OCI-LY1 (cell line): ENCODE measurements at regions not wholly inside any gene's neighbourhood (a gene's known extent, or its start where the extent isn't known, plus 50 kb on each side); places are given as distances from the start of the nearest gene placed in this dataset.
"Not testable (repeated sequence)": the region's sequence is repeated elsewhere in the genome, so short reads cannot be mapped to it uniquely, and the experiment has no call there.

Experiments used
- H2AFZ ChIP-seq: fragments of 200-600 bp; sonication (generic), shearing (Covaris generic); 2 replicates; pipeline ENCODE4 v1.6.0; 2014; ENCODE audit warnings: antibody characterized with exemption, mild to moderate bottlenecking, low read length
- H3F3A ChIP-seq: fragments of 200-600 bp; sonication (generic), shearing (Covaris generic); 2 replicates; pipeline ENCODE4 v1.6.0; 2014; ENCODE audit warnings: mild to moderate bottlenecking, antibody characterized with exemption, low read length, moderate library complexity; ENCODE audit not compliant: insufficient read depth
- H3K27ac ChIP-seq: fragments of 200-600 bp; sonication (generic); 2 replicates; pipeline ENCODE4 v1.5.1; 2014; ENCODE audit warnings: low read length, mixed run types, mild to moderate bottlenecking, low read depth; ENCODE audit not compliant: poor library complexity, severe bottlenecking
- H3K27me3 ChIP-seq: fragments of 200-600 bp; sonication (generic); 2 replicates; pipeline ENCODE4 v1.6.0; 2014; ENCODE audit warnings: antibody characterized with exemption, mild to moderate bottlenecking, low read length, moderate library complexity; ENCODE audit not compliant: insufficient read depth
- H3K36me3 ChIP-seq: fragments of 200-600 bp; sonication (generic); 2 replicates; pipeline ENCODE4 v1.6.1; 2014; ENCODE audit warnings: mild to moderate bottlenecking, antibody characterized with exemption, low read length, moderate library complexity, mixed read lengths; ENCODE audit not compliant: insufficient read depth
- H3K4me1 ChIP-seq: fragments of 200-600 bp; sonication (generic); 2 replicates; pipeline ENCODE4 v1.5.1; 2014; ENCODE audit warnings: mild to moderate bottlenecking, low read length, moderate library complexity; ENCODE audit not compliant: insufficient read depth, severe bottlenecking
- H3K4me2 ChIP-seq: fragments of 200-600 bp; sonication (generic), shearing (Covaris generic); 2 replicates; pipeline ENCODE4 v1.6.1; 2014; ENCODE audit warnings: low read length
- H3K4me3 ChIP-seq: fragments of 200-600 bp; sonication (generic); 2 replicates; pipeline ENCODE4 v1.5.1; 2014; ENCODE audit warnings: low read length, low read depth, mild to moderate bottlenecking, mixed read lengths; ENCODE audit not compliant: poor library complexity, severe bottlenecking
- H3K79me2 ChIP-seq: fragments of 200-600 bp; shearing (Covaris generic); 2 replicates; pipeline ENCODE4 v1.6.1; 2016; ENCODE audit warnings: mixed run types, low read length, mixed read lengths; ENCODE audit not compliant: insufficient read depth
- H3K9ac ChIP-seq: fragments of 200-600 bp; sonication (generic), shearing (Covaris generic); 2 replicates; pipeline ENCODE4 v1.6.1; 2014; ENCODE audit warnings: mild to moderate bottlenecking, low read length, mixed read lengths
- H3K9me2 ChIP-seq: fragments of 200-600 bp; sonication (generic), shearing (Covaris generic); 2 replicates; pipeline ENCODE4 v1.6.1; 2014; ENCODE audit warnings: low read depth, mild to moderate bottlenecking, low read length, mixed read lengths
- H3K9me3 ChIP-seq: fragments of 200-600 bp; shearing (Covaris generic); 2 replicates; pipeline ENCODE4 v1.6.1; 2014; ENCODE audit warnings: low read length, mixed read lengths
- H4K20me1 ChIP-seq: fragments of 200-600 bp; sonication (generic), shearing (Covaris generic); 2 replicates; pipeline ENCODE4 v1.6.0; 2016; ENCODE audit warnings: mild to moderate bottlenecking, low read length; ENCODE audit not compliant: insufficient read depth
- EZH2 ChIP-seq: fragments of 200-600 bp; sonication (generic), shearing (Covaris generic); IDR thresholded peaks from 2 replicates; pipeline ENCODE4 v1.8.0; 2017; ENCODE audit warnings: borderline replicate concordance, mixed run types, mild to moderate bottlenecking, antibody characterized with exemption, low read length, moderate library complexity, mixed read lengths
- TF ChIP-seq, protein P1 (sequence below): fragments of 200-600 bp; sonication (generic), shearing (Covaris generic); IDR thresholded peaks from 2 replicates; pipeline ENCODE4 v1.5.1; 2017; ENCODE audit warnings: mild to moderate bottlenecking, antibody characterized with exemption, low read length, moderate library complexity, mixed read lengths

- H3K4me1 ChIP-seq, result no peaks in the 10 kb centered on the region
- H3K9me3 ChIP-seq, result no peaks in the 10 kb centered on the region
- no peaks in the 10 kb centered on the region for H3K9me2 ChIP-seq
- H3K36me3 ChIP-seq, result no peaks in the 10 kb centered on the region
- no peak overlapping the region for H3K4me3 ChIP-seq
- no peak overlapping the region for H3K27ac ChIP-seq
- no peaks in the 10 kb centered on the region for H4K20me1 ChIP-seq
- TF ChIP-seq, protein P1, sequence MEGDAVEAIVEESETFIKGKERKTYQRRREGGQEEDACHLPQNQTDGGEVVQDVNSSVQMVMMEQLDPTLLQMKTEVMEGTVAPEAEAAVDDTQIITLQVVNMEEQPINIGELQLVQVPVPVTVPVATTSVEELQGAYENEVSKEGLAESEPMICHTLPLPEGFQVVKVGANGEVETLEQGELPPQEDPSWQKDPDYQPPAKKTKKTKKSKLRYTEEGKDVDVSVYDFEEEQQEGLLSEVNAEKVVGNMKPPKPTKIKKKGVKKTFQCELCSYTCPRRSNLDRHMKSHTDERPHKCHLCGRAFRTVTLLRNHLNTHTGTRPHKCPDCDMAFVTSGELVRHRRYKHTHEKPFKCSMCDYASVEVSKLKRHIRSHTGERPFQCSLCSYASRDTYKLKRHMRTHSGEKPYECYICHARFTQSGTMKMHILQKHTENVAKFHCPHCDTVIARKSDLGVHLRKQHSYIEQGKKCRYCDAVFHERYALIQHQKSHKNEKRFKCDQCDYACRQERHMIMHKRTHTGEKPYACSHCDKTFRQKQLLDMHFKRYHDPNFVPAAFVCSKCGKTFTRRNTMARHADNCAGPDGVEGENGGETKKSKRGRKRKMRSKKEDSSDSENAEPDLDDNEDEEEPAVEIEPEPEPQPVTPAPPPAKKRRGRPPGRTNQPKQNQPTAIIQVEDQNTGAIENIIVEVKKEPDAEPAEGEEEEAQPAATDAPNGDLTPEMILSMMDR, result no peak
- TF ChIP-seq EZH2, result no peak
- H3F3A ChIP-seq, result no peaks in the 10 kb centered on the region
- H3K27me3 ChIP-seq, result no peaks in the 10 kb centered on the region
- no peak overlapping the region for H3K9ac ChIP-seq
- H3K4me2 ChIP-seq, result no peak overlapping the region
- no peaks in the 10 kb centered on the region for H3K79me2 ChIP-seq
- no peak overlapping the region for H2AFZ ChIP-seq
Measured at GRCh38 chr13:33560726-33561125, 257.2 kb upstream of the RFC3 start.

DNA sequence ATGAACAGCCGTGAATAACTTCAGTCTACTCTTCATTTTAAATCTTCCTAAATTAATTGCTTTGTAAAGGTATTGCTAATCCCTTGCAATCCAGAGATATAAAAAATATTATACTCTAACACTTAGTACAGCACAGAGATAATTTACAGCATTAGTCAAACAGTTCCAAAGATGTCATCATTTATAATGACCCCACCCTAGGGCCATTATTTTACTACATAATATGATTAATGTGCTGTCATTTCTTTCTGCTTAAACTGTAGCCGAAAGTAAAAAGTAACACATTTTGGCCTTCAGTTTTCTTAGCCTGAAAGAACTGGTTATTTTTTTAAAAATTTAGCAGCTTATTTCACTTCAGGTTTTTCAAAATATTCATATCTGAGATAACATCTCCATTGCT lies 256.3 kb upstream of the RFC3 start:
- H3K4me3 ChIP-seq, result no peak overlapping the region
- no peak overlapping the region for H3K4me2 ChIP-seq
- H2AFZ ChIP-seq, result no peak overlapping the region
- H3K27ac ChIP-seq, result no peak overlapping the region
- H3K4me1 ChIP-seq, result no peaks in the 10 kb centered on the region
- no peaks in the 10 kb centered on the region for H3K9me3 ChIP-seq
- H3K9me2 ChIP-seq, result no peaks in the 10 kb centered on the region
- TF ChIP-seq EZH2, result no peak
- TF ChIP-seq, protein P1, result no peak
- H3K27me3 ChIP-seq, result no peaks in the 10 kb centered on the region
- no peaks in the 10 kb centered on the region for H3K36me3 ChIP-seq
- H3K79me2 ChIP-seq, result no peaks in the 10 kb centered on the region
- H4K20me1 ChIP-seq, result no peaks in the 10 kb centered on the region
- H3K9ac ChIP-seq, result no peak overlapping the region
- no peaks in the 10 kb centered on the region for H3F3A ChIP-seq

- H3F3A ChIP-seq, result no peaks in the 10 kb centered on the region
- H3K4me2 ChIP-seq, result no peak overlapping the region
- no peaks in the 10 kb centered on the region for H3K9me2 ChIP-seq
- H2AFZ ChIP-seq, result no peak overlapping the region
- no peak overlapping the region for H3K9ac ChIP-seq
- H3K4me3 ChIP-seq, result no peak overlapping the region
- no peaks in the 10 kb centered on the region for H3K36me3 ChIP-seq
- H3K9me3 ChIP-seq, result no peaks in the 10 kb centered on the region
- TF ChIP-seq, protein P1, result no peak
- TF ChIP-seq EZH2, result no peak
- H4K20me1 ChIP-seq, result no peaks in the 10 kb centered on the region
- no peak overlapping the region for H3K27ac ChIP-seq
- no peaks in the 10 kb centered on the region for H3K27me3 ChIP-seq
- H3K79me2 ChIP-seq, result no peaks in the 10 kb centered on the region
- H3K4me1 ChIP-seq, result no peaks in the 10 kb centered on the region
Measured at GRCh38 chr13:33571618-33572017, 246.3 kb upstream of the RFC3 start.

- not testable (repeated sequence) for H3K36me3 ChIP-seq, H3F3A ChIP-seq, H3K9me3 ChIP-seq, H4K20me1 ChIP-seq, H2AFZ ChIP-seq, H3K79me2 ChIP-seq, H3K9me2 ChIP-seq, H3K27ac ChIP-seq, H3K4me3 ChIP-seq, H3K4me1 ChIP-seq, H3K27me3 ChIP-seq, H3K4me2 ChIP-seq, H3K9ac ChIP-seq
Measured at GRCh38 chr13:33572322-33572721, 245.6 kb upstream of the RFC3 start.
